H1 (cell line): ENCODE measurements at regions not wholly inside any gene's neighbourhood (a gene's known extent, or its start where the extent isn't known, plus 50 kb on each side); places are given as distances from the start of the nearest gene placed in this dataset.

Source experiments
- CTCF ChIA-PET: fragments of 300-600 bp; sonication (Branson Sonifier 250); formaldehyde crosslinking; loops from one replicate; lab custom pipeline; 2021; ENCODE audit not compliant: partially characterized antibody; lab: Charles Lee
- POLR2A ChIA-PET: fragments of 300-600 bp; sonication (Branson Sonifier 250); formaldehyde crosslinking; loops from one replicate; lab custom pipeline; 2021; ENCODE audit warnings: inconsistent platforms; ENCODE audit not compliant: partially characterized antibody; lab: Charles Lee
- DNase-seq, 2 experiments: peaks; one replicate each; pipeline versions ENCODE4 v3.0.0 to v3.0.0-alpha.2; 2010 to 2022; ENCODE audit warnings: low spot score in 2 of 2, low read depth in 1 of 2, mixed read lengths in 1 of 2
- FAIRE-seq: peaks from 2 replicates; lab custom pipeline; 2011; peaks lifted over from hg19 to GRCh38; lab: Jason Lieb, UNC
- H2AFZ ChIP-seq: 2 replicates; pipeline ENCODE4 v1.8.1; 2012; ENCODE audit warnings: low read length, inconsistent platforms
- H2AK5ac ChIP-seq: 2 replicates; pipeline ENCODE4 v1.6.1; 2013; ENCODE audit warnings: low read depth, low read length
- H2BK120ac ChIP-seq: replicated peaks from 2 replicates; pipeline ENCODE3; 2013; ENCODE audit warnings: low read depth, low read length, inconsistent platforms
- H2BK12ac ChIP-seq: 2 replicates; pipeline ENCODE4 v1.6.1; 2013; ENCODE audit warnings: low read depth, low read length
- H2BK15ac ChIP-seq: 2 replicates; pipeline ENCODE4 v1.6.1; 2013; ENCODE audit warnings: low read length
- H2BK20ac ChIP-seq: 2 replicates; pipeline ENCODE4 v1.6.1; 2013; ENCODE audit warnings: low read length
- H2BK5ac ChIP-seq: 2 replicates; pipeline ENCODE4 v1.6.1; 2013; ENCODE audit warnings: low read depth, low read length
- H3K14ac ChIP-seq: 2 replicates; pipeline ENCODE4 v1.6.1; 2013; ENCODE audit warnings: inconsistent platforms; ENCODE audit not compliant: insufficient read length
- H3K18ac ChIP-seq: 2 replicates; pipeline ENCODE4 v1.6.1; 2013; ENCODE audit warnings: low read length; ENCODE audit errors: extremely low read depth
- H3K23ac ChIP-seq: 2 replicates; pipeline ENCODE4 v1.6.1; 2013; ENCODE audit warnings: inconsistent platforms; ENCODE audit not compliant: insufficient read length
- H3K23me2 ChIP-seq: 2 replicates; pipeline ENCODE4 v1.6.1; 2013; ENCODE audit warnings: low read depth, low read length
- H3K27ac ChIP-seq: 2 replicates; pipeline ENCODE4 v1.6.1; 2011; ENCODE audit warnings: low read depth, low read length, inconsistent platforms
- H3K27me3 ChIP-seq, 4 experiments: replicated peaks in 1 of 4; 1 replicate in 1 of 4; 2 replicates in 3 of 4; pipeline versions ENCODE4 v1.6.1 to v1.8.1; 2011 to 2013; ENCODE audit warnings: low read length in 3 of 4, mild to moderate bottlenecking in 3 of 4, inconsistent platforms in 2 of 4, mixed read lengths in 2 of 4, moderate library complexity in 1 of 4; ENCODE audit not compliant: control insufficient read depth in 3 of 4, insufficient read depth in 3 of 4; ENCODE audit errors: extremely low read depth in 1 of 4
- H3K36me3 ChIP-seq, 4 experiments: 2 replicates each; pipeline versions ENCODE4 v1.6.1 to v1.8.1; 2011 to 2013; ENCODE audit warnings: mild to moderate bottlenecking in 4 of 4, low read length in 3 of 4, moderate library complexity in 2 of 4, control low read depth in 1 of 4, inconsistent platforms in 1 of 4; ENCODE audit not compliant: insufficient read depth in 4 of 4, control insufficient read depth in 2 of 4
- H3K4ac ChIP-seq: replicated peaks from 2 replicates; pipeline ENCODE3; 2013; ENCODE audit warnings: low read length, low read depth, mixed read lengths, inconsistent platforms; ENCODE audit not compliant: insufficient read length
- H3K4me1 ChIP-seq, 4 experiments: replicated peaks in 1 of 4; 1 replicate in 1 of 4; 2 replicates in 3 of 4; pipeline versions ENCODE4 v1.6.1 to v1.8.1; 2011 to 2013; ENCODE audit warnings: low read length in 3 of 4, inconsistent platforms in 2 of 4, mixed read lengths in 1 of 4; ENCODE audit not compliant: insufficient read depth in 4 of 4, control insufficient read depth in 3 of 4
- H3K4me2 ChIP-seq, 2 experiments: 2 replicates each; pipeline versions ENCODE4 v1.6.1 to v1.8.1; 2011 to 2013; ENCODE audit warnings: low read depth in 2 of 2, low read length in 2 of 2, control low read depth in 1 of 2, inconsistent platforms in 1 of 2, mild to moderate bottlenecking in 1 of 2; ENCODE audit not compliant: insufficient read depth in 1 of 2
- H3K4me3 ChIP-seq, 4 experiments: fragments of 200-600, 300-600 bp in 1 of 4; sonication (generic), shearing (Covaris generic), sonication (Bioruptor Twin) in 1 of 4; 2 replicates each; pipeline versions ENCODE4 v1.5.1 to v1.8.1; 2011 to 2016; ENCODE audit warnings: low read length in 4 of 4, low read depth in 3 of 4, control low read depth in 2 of 4, inconsistent platforms in 2 of 4, mild to moderate bottlenecking in 2 of 4, mixed read lengths in 1 of 4, moderate library complexity in 1 of 4; ENCODE audit not compliant: insufficient read depth in 2 of 4; ENCODE audit errors: extremely low read depth in 1 of 4
- H3K56ac ChIP-seq: replicated peaks from 2 replicates; pipeline ENCODE3; 2013; ENCODE audit warnings: low read depth, mild to moderate bottlenecking, mixed read lengths, low read length, inconsistent platforms; ENCODE audit not compliant: insufficient read length
- H3K79me1 ChIP-seq: 2 replicates; pipeline ENCODE4 v1.6.1; 2013; ENCODE audit warnings: low read depth, low read length, control low read depth
- H3K79me2 ChIP-seq, 2 experiments: 2 replicates each; pipeline versions ENCODE4 v1.6.1 to v1.8.1; 2012 to 2013; ENCODE audit warnings: low read length in 2 of 2, mild to moderate bottlenecking in 2 of 2, inconsistent platforms in 1 of 2; ENCODE audit not compliant: insufficient read depth in 2 of 2, control insufficient read depth in 1 of 2
- H3K9ac ChIP-seq, 4 experiments: replicated peaks in 1 of 4; 1 replicate in 1 of 4; 2 replicates in 3 of 4; pipeline versions ENCODE4 v1.6.1 to v1.8.1; 2011 to 2013; ENCODE audit warnings: low read depth in 3 of 4, low read length in 3 of 4, control low read depth in 2 of 4, mild to moderate bottlenecking in 2 of 4, moderate library complexity in 2 of 4, inconsistent platforms in 1 of 4; ENCODE audit errors: extremely low read depth in 1 of 4
- H3K9me3 ChIP-seq, 2 experiments: 2 replicates each; pipeline versions ENCODE4 v1.6.1 to v1.8.1; 2012 to 2013; ENCODE audit warnings: mild to moderate bottlenecking in 2 of 2, moderate library complexity in 2 of 2, control low read depth in 1 of 2, inconsistent platforms in 1 of 2, low read depth in 1 of 2, low read length in 1 of 2, mixed read lengths in 1 of 2; ENCODE audit not compliant: insufficient read depth in 2 of 2
- H4K20me1 ChIP-seq, 2 experiments: replicated peaks in 1 of 2; 2 replicates each; pipeline versions ENCODE3 to v1.8.1; 2011 to 2013; ENCODE audit warnings: inconsistent platforms in 2 of 2, low read length in 2 of 2, mild to moderate bottlenecking in 1 of 2; ENCODE audit not compliant: insufficient read depth in 2 of 2, control insufficient read depth in 1 of 2
- H4K5ac ChIP-seq: 2 replicates; pipeline ENCODE4 v1.6.1; 2013; ENCODE audit warnings: low read length, low read depth, mixed read lengths, inconsistent platforms; ENCODE audit not compliant: insufficient read length
- H4K8ac ChIP-seq: 2 replicates; pipeline ENCODE4 v1.8.0; 2013; ENCODE audit warnings: mild to moderate bottlenecking, moderate library complexity, low read length, inconsistent platforms; ENCODE audit not compliant: insufficient read depth; ENCODE audit errors: extremely low read depth
- H4K91ac ChIP-seq: replicated peaks from 2 replicates; pipeline ENCODE3; 2013; ENCODE audit warnings: low read length, mixed read lengths, inconsistent platforms; ENCODE audit not compliant: insufficient read length
- BCL11A ChIP-seq, 2 experiments: IDR thresholded peaks; one replicate each; pipeline ENCODE4 v1.6.1; 2011; ENCODE audit warnings: low read depth in 2 of 2, low read length in 2 of 2, mild to moderate bottlenecking in 2 of 2
- EGR1 ChIP-seq: IDR thresholded peaks from 2 replicates; pipeline ENCODE4 v1.6.1; 2011; ENCODE audit warnings: low read depth, low read length, borderline replicate concordance
- FOSL1 ChIP-seq: IDR thresholded peaks from 2 replicates; pipeline ENCODE4 v1.6.1; 2011; ENCODE audit warnings: mild to moderate bottlenecking, low read depth, low read length, moderate library complexity; ENCODE audit not compliant: insufficient read depth
- GTF2F1 ChIP-seq: IDR thresholded peaks from 2 replicates; pipeline ENCODE4 v1.6.1; 2012; ENCODE audit warnings: low read depth, low read length, improper control_type of control experiment, borderline replicate concordance
- KDM4A ChIP-seq: IDR thresholded peaks from one replicate; pipeline ENCODE4 v1.7.1; 2012; ENCODE audit warnings: low read depth, mild to moderate bottlenecking, moderate library complexity, low read length, inconsistent platforms; ENCODE audit not compliant: severe bottlenecking
- MAX ChIP-seq: IDR thresholded peaks from 2 replicates; pipeline ENCODE4 v1.6.1; 2012; ENCODE audit warnings: inconsistent platforms
- PHF8 ChIP-seq: fragments of 200-600 bp; sonication (generic); conservative IDR thresholded peaks from 2 replicates; pipeline ENCODE4 v1.7.1; 2012; ENCODE audit warnings: low read depth, mild to moderate bottlenecking, inconsistent platforms, low read length, moderate library complexity
- RBBP5 ChIP-seq: IDR thresholded peaks from 2 replicates; pipeline ENCODE4 v1.7.1; 2012; ENCODE audit warnings: low read depth, mild to moderate bottlenecking, inconsistent platforms, low read length, moderate library complexity, borderline replicate concordance
- RFX5 ChIP-seq: IDR thresholded peaks from 2 replicates; pipeline ENCODE4 v1.6.1; 2011; ENCODE audit warnings: low read depth, low read length, improper control_type of control experiment, borderline replicate concordance
- RXRA ChIP-seq: IDR thresholded peaks from 2 replicates; pipeline ENCODE4 v1.6.1; 2011; ENCODE audit warnings: low read depth, mild to moderate bottlenecking, low read length, moderate library complexity; ENCODE audit not compliant: insufficient read depth
- SIN3A ChIP-seq, 2 experiments: IDR thresholded peaks in 1 of 2; conservative IDR thresholded peaks in 1 of 2; 2 replicates each; pipeline ENCODE4 v1.6.1; 2011 to 2012; ENCODE audit warnings: low read length in 2 of 2, improper control_type of control experiment in 1 of 2, low read depth in 1 of 2, mild to moderate bottlenecking in 1 of 2
- SP2 ChIP-seq: IDR thresholded peaks from 2 replicates; pipeline ENCODE4 v1.6.1; 2012; ENCODE audit warnings: mild to moderate bottlenecking, low read length, inconsistent platforms
- TBP ChIP-seq: IDR thresholded peaks from 2 replicates; pipeline ENCODE4 v1.6.1; 2011; ENCODE audit warnings: low read depth, low read length, improper control_type of control experiment
- WGBS, 2 experiments: shearing (Covaris generic) in 1 of 2; methylation state at CpG; one replicate each; pipeline versions ENCODE4 v1.1.6 to v1.1.7; 2013 to 2015; ENCODE audit warnings: low lambda C conversion rate in 2 of 2, mixed read lengths in 2 of 2, inconsistent platforms in 1 of 2, low coverage in 1 of 2, missing lambda C conversion rate in 1 of 2; ENCODE audit not compliant: insufficient replicate concordance in 2 of 2, insufficient coverage in 1 of 2, insufficient read length in 1 of 2; ENCODE audit errors: extremely low coverage in 1 of 2, missing lambda C conversion rate in 1 of 2; 5-methylcytosine and 5-hydroxymethylcytosine counted together

GRCh38 chr1:177525176-177525575 lies 354.4 kb downstream of the BRINP2 start:
- Histone ChIP-seq H2BK15ac (no peak overlapping the region), H2BK12ac (no peak overlapping the region), H3K23me2 (no peaks in the 10 kb centered on the region), H2AK5ac (no peak overlapping the region), H3K36me3 (no peaks in the 10 kb centered on the region), H3K4me1 (peaks cover 0 to 2% (median 0%) of the 10 kb centered on the region in 4 experiments; a peak in 2 of 7 replicates), H3K4me2 (no peak overlapping the region), H2BK20ac (no peak overlapping the region), H4K91ac (no peak overlapping the region), H4K20me1 (no peaks in the 10 kb centered on the region), H3K56ac (no peak overlapping the region), H3K4me3 (no peak overlapping the region), H4K5ac (no peak overlapping the region), H3K79me1 (no peaks in the 10 kb centered on the region), H3K18ac (no peak overlapping the region), H3K9me3 (no peaks in the 10 kb centered on the region), H4K8ac (no peak overlapping the region), H3K79me2 (no peaks in the 10 kb centered on the region), H3K27me3 (no peaks in the 10 kb centered on the region), H3K4ac (no peak overlapping the region), H2BK120ac (no peak overlapping the region), H2AFZ (no peak overlapping the region), H3K14ac (no peak overlapping the region), H3K27ac (no peak overlapping the region), H2BK5ac (no peak overlapping the region), H3K23ac (no peak overlapping the region), H3K9ac (no peak overlapping the region)
- WGBS, 2 experiments, result 76% methylated on average over 2 of the region's 2 CpGs; no CpG with 5 or more reads in 1 of the 2 experiments
- DNase-seq (no peak), FAIRE-seq (no peak)
- ChIA-PET CTCF (no interaction called here), POLR2A (no interaction called here)
- no peak for TF ChIP-seq RBBP5
- TF ChIP-seq EGR1, result no peak
- no peak for TF ChIP-seq FOSL1
- TF ChIP-seq RFX5, result no peak
- no peak for TF ChIP-seq SP2
- no peak for TF ChIP-seq KDM4A
- TF ChIP-seq RXRA, result no peak
- TF ChIP-seq MAX, result no peak
- no peak for TF ChIP-seq SIN3A (conservative IDR thresholded peaks at IDR 0.05 in 1 of 2, IDR thresholded peaks at IDR 0.05 in 1 of 2; ENCODE audit: low read depth in 1 of 2, low read length in 2 of 2)
- TF ChIP-seq PHF8, result no peak
- no peak for TF ChIP-seq BCL11A (IDR thresholded peaks at IDR 0.05; ENCODE audit: low read depth in 2 of 2, low read length in 2 of 2)
- no peak for TF ChIP-seq TBP
- TF ChIP-seq GTF2F1, result no peak
